Neuron (in vitro differentiated cells): ENCODE measurements at regions not wholly inside any gene's neighbourhood (a gene's known extent, or its start where the extent isn't known, plus 50 kb on each side); places are given as distances from the start of the nearest gene placed in this dataset.

ENCODE experiments used
- H2AFZ ChIP-seq: one replicate; pipeline ENCODE4 v1.6.1; 2013; ENCODE audit warnings: low read depth, mild to moderate bottlenecking, inconsistent platforms, low read length, moderate library complexity
- H3K27me3 ChIP-seq: one replicate; pipeline ENCODE4 v1.6.1; 2013; ENCODE audit warnings: low read length; ENCODE audit not compliant: insufficient read depth
- H3K36me3 ChIP-seq: one replicate; pipeline ENCODE4 v1.6.1; 2013; ENCODE audit warnings: low read length; ENCODE audit not compliant: insufficient read depth
- H3K4me1 ChIP-seq: one replicate; pipeline ENCODE4 v1.6.1; 2013; ENCODE audit warnings: low read length; ENCODE audit not compliant: insufficient read depth
- H3K4me3 ChIP-seq: 2 replicates; pipeline ENCODE4 v1.5.1; 2013; ENCODE audit warnings: mild to moderate bottlenecking, low read length, moderate library complexity
- H3K9me3 ChIP-seq: one replicate; pipeline ENCODE4 v1.6.1; 2013; ENCODE audit warnings: low read length

DNA sequence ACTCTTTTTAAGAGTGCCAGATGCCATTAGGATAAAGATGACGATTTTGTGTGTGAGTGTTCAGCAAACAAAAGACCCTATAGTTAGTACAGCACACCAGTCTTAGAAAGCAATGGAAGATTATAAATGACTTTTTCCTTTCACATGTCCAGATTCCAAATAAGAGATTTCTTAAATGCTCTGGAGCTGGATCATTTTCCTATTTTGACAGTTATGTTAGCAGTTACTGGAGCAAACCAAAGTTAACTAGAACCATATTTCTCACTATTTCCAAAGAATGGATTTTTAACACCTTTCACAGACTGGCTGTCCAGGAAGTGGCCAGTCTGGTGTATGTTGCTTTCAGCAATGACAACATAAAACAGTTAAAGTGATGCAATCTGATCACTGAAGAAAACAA, 905.8 kb upstream of the ADGRL2 start:
- H3K27me3 ChIP-seq: no peaks in the 10 kb centered on the region
- H3K4me3 ChIP-seq: no peak overlapping the region
- H2AFZ ChIP-seq: no peak overlapping the region
- H3K36me3 ChIP-seq: no peaks in the 10 kb centered on the region
- no peaks in the 10 kb centered on the region for H3K9me3 ChIP-seq
- H3K4me1 ChIP-seq: peaks cover 13% of the 10 kb centered on the region

DNA sequence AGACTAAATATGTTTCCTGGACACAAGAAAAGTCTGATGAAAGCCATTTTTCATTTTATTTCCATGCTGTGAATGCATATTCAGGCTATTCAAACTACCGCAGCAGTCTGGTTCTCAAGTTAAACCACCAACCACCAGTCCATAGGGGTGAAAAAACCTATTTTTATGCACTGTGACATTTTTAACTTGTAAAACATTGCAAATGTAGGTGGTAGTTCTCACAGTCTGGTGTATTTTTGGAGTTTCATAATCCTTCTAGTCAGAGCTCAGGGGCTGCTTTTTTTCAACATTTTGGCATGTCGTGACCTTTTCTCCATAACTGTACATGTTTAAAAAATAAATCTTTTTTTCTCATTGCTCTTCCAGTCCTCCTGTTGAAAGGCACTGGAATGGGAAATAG, 907.6 kb upstream of the ADGRL2 start:
- Histone ChIP-seq H3K4me1 (peaks cover 13% of the 10 kb centered on the region), H2AFZ (peak overlapping the region; percentile 99), H3K9me3 (no peaks in the 10 kb centered on the region), H3K27me3 (no peaks in the 10 kb centered on the region), H3K4me3 (peak overlapping the region; percentile 26), H3K36me3 (no peaks in the 10 kb centered on the region)

DNA sequence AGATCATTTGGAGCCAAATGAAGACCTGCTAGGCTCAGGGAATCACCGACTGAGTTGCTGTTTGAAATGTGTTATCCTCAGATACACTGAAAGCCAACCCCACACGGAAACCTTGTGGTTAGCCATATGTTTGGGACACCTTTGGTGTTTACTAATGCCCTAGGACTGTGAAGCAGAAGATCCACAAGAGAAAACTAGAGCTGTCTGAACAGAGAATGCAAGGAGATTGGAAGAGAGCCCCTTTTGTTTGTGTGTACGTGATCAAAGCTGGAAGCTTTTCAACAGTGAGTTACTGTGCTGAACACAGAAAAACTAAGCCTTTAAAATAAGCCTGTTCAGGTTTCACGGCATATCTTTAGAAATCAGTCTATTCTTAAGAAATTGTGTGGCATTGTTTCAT, 908.2 kb upstream of the ADGRL2 start:
- Histone ChIP-seq H2AFZ (peak overlapping the region; percentile 99), H3K4me1 (peaks cover 13% of the 10 kb centered on the region), H3K9me3 (no peaks in the 10 kb centered on the region), H3K4me3 (peak overlapping the region; percentile 26), H3K36me3 (no peaks in the 10 kb centered on the region), H3K27me3 (no peaks in the 10 kb centered on the region)

DNA sequence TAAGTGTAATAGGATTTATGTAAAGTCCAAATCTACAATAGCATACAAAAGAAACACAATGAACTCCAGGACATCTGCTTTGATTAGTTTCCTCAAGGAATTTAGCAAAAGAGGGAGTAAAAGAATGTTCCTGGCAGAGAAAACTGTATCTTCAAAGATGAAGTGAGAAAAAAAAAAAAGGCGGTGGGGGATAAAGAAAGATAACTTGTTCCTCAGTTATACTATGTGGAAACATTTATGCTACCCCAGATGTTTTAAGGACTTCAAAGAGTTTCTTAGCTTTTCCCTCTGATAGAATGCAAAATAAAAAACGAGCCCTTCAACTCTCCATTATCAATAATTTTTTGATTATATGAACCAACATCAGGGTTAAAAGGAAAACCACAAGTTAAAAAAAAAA, 908.9 kb upstream of the ADGRL2 start:
- no peak overlapping the region for H2AFZ ChIP-seq
- H3K4me1 ChIP-seq: peaks cover 13% of the 10 kb centered on the region
- H3K27me3 ChIP-seq: no peaks in the 10 kb centered on the region
- H3K4me3 ChIP-seq: no peak overlapping the region
- no peaks in the 10 kb centered on the region for H3K36me3 ChIP-seq
- no peaks in the 10 kb centered on the region for H3K9me3 ChIP-seq

DNA sequence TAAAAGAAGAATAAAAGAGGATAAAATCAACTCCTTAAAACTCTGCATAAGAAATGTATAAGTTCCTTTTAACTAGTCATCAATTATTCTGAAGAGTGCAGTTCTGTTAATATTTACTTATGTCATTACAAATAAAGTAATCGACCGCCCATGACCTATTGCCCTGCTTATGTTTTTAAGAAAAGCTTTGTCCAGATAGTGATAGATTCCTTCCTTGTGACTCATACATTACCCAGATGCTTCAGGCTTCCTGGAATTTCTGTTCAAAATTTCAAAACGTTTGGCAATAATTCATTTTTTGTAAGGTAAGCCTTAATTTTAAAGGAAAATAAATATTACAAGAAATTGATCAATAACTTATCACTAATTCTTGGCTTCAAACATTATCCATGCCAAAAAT, 918.2 kb upstream of the ADGRL2 start:
- H3K27me3 ChIP-seq: no peaks in the 10 kb centered on the region
- H3K4me1 ChIP-seq: no peaks in the 10 kb centered on the region
- H3K36me3 ChIP-seq: no peaks in the 10 kb centered on the region
- no peaks in the 10 kb centered on the region for H3K9me3 ChIP-seq
- H3K4me3 ChIP-seq: no peak overlapping the region
- no peak overlapping the region for H2AFZ ChIP-seq

DNA sequence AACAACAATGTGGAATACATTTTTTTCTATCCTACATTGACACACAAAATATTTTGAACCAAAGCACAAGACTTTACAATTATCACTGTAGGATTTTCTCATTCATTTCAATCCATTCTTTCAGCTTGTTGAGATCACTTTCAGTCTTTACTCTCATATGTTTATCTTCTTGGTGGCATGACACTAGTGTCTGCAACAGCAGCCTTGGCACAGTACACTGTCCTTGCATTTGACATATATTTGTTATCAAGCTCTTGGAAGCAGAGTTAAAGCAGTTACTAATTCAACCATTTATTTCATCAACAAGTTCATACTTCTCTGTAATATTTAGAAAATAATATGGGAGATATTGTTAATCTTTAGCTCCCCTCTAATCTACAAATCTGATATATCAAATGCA, 922.4 kb upstream of the ADGRL2 start:
- no peak overlapping the region for H2AFZ ChIP-seq
- H3K27me3 ChIP-seq: no peaks in the 10 kb centered on the region
- no peaks in the 10 kb centered on the region for H3K4me1 ChIP-seq
- H3K4me3 ChIP-seq: no peak overlapping the region
- no peaks in the 10 kb centered on the region for H3K9me3 ChIP-seq
- H3K36me3 ChIP-seq: no peaks in the 10 kb centered on the region

DNA sequence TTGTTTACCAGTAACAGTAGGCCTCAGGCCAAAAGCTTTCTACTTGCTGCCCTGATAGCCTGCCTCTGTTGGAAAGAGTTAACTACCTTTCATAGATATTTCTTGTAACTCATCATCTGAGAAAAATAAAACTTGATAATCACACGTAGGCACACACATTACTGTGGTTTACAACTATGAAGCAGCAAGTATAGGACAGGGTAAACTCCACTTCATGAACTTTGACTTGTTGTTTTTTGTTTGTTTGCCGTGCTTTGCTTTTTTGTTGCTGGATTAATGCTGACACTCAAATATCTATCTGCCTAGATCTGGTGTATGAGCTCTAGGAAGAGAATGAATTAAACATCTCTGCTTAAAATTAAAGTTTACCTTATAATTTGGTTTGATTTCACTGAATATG, 924.7 kb upstream of the ADGRL2 start:
- Histone ChIP-seq H3K4me1 (no peaks in the 10 kb centered on the region), H3K9me3 (no peaks in the 10 kb centered on the region), H3K4me3 (no peak overlapping the region), H3K27me3 (no peaks in the 10 kb centered on the region), H3K36me3 (no peaks in the 10 kb centered on the region), H2AFZ (no peak overlapping the region)

DNA sequence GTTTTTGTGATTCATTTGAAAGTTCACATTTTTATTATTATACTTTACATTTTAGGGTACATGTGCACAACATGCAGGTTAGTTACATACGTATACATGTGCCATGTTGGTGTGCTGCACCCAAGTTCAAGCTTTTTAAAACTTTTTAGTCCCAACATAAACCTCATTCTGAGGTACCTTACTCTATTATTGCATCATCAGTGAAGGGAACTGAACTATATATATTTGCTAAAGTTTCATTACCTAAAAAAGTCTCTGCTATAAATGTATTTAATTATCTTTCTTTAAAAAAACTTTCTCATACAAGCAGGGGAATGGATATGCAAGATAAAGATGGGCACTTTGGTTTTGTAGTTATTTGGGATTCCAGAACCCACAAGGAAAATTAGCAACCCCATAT, 931.4 kb upstream of the ADGRL2 start:
- H3K27me3 ChIP-seq: no peaks in the 10 kb centered on the region
- H2AFZ ChIP-seq: no peak overlapping the region
- no peaks in the 10 kb centered on the region for H3K36me3 ChIP-seq
- H3K4me1 ChIP-seq: no peaks in the 10 kb centered on the region
- no peaks in the 10 kb centered on the region for H3K9me3 ChIP-seq
- no peak overlapping the region for H3K4me3 ChIP-seq

DNA sequence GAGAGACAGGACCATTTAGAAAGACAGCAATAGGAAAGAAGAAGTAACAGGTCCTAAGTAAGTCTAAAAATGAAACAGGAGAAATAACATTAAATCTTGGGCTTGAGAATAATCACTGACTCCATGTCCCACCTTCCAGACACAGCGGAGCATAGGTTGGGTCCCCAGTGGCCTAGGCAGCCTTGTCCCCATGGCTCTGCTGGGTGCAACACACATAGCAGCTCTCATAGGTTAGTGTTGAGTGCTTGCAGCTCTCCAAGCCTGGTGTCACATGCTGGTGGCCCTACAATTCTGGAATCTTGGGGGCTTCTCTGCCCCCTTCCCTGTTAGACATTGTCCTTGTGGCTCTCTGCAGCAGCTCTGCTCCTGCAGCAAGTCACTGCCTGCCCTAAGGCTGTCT, 952.8 kb upstream of the ADGRL2 start:
- H3K27me3 ChIP-seq: no peaks in the 10 kb centered on the region
- H3K4me1 ChIP-seq: no peaks in the 10 kb centered on the region
- no peaks in the 10 kb centered on the region for H3K36me3 ChIP-seq
- H3K9me3 ChIP-seq: no peaks in the 10 kb centered on the region
- H2AFZ ChIP-seq: no peak overlapping the region
- no peak overlapping the region for H3K4me3 ChIP-seq

DNA sequence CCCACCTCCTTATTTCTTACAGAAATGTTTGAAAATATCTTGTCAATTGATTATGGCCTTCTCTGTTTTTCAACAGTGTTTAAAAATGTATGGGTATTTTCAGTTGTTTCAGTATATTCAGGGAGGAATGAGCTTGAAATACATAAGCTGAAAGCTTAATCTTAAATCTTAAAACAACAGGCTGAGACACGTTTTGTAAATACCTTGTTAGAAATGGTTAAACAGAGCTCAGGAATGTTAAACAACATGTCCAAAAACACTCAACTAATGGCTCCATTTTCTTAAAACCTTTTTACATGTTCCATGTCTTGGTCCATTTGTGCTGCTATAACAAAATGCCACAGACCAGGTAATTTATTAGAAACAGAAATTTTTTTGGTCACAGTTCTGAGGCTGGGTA, 953.8 kb upstream of the ADGRL2 start:
- no peaks in the 10 kb centered on the region for H3K9me3 ChIP-seq
- H3K4me1 ChIP-seq: no peaks in the 10 kb centered on the region
- no peaks in the 10 kb centered on the region for H3K36me3 ChIP-seq
- H3K4me3 ChIP-seq: no peak overlapping the region
- no peak overlapping the region for H2AFZ ChIP-seq
- no peaks in the 10 kb centered on the region for H3K27me3 ChIP-seq

DNA sequence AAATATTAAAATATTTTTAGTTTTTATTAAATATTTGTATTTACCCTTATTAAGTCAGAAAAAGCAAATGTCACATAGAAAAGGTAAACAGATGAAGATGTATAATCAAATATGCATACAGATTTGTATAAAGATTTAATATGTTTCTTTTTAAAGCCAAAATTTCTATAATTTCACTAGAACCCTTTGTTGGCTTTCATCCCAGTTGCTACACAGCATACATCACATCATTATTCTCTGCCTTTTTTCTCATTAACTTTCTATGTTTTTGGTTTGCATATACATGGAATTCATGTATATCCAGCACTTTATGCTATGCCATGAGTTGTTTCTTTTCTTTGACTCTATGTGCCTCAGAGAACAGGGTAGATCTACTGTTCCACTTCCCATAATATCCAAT, 957.9 kb upstream of the ADGRL2 start:
- Histone ChIP-seq H3K36me3 (no peaks in the 10 kb centered on the region), H3K27me3 (no peaks in the 10 kb centered on the region), H3K4me1 (no peaks in the 10 kb centered on the region), H2AFZ (no peak overlapping the region), H3K9me3 (no peaks in the 10 kb centered on the region), H3K4me3 (no peak overlapping the region)

DNA sequence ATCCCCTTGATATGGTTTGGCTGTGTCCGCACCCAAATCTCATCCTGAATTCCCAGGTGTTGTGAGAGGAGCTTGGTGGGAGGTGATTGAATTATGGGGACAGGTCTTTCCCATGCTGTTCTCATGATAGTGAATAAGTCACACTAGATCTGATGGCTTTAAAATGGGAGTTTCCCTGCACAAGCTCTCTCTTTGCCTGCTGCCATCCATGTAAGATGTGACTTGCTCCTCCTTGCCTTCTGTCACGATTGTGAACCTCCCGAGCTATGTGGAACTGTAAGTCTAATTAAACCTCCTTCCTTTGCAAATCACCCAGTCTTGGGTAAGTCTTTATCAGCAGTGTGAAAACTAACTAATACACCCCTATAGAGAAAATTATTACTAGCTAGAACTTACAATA, 959.5 kb upstream of the ADGRL2 start:
- no peaks in the 10 kb centered on the region for H3K9me3 ChIP-seq
- no peaks in the 10 kb centered on the region for H3K36me3 ChIP-seq
- no peaks in the 10 kb centered on the region for H3K4me1 ChIP-seq
- H3K4me3 ChIP-seq: no peak overlapping the region
- no peaks in the 10 kb centered on the region for H3K27me3 ChIP-seq
- no peak overlapping the region for H2AFZ ChIP-seq

DNA sequence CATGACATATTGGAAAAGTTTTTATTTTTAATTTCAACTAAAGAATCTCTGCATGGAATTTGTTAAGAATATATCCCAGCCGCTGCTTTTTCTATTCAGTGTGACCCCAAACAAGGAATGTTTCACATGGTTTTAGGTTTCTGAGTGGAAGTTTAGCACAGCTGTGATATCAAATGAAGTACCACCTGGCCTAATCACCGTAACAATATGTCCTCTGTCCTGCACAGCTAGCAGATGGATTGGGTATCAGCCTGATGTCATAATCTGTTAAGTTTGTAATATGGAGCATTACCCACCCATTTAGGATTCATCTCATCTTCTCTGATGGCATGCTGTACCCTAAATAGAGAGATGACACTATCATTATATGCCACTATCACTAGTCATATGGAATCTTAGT, 963.7 kb upstream of the ADGRL2 start:
- H2AFZ ChIP-seq: no peak overlapping the region
- H3K4me3 ChIP-seq: no peak overlapping the region
- no peaks in the 10 kb centered on the region for H3K27me3 ChIP-seq
- H3K9me3 ChIP-seq: no peaks in the 10 kb centered on the region
- H3K4me1 ChIP-seq: no peaks in the 10 kb centered on the region
- H3K36me3 ChIP-seq: no peaks in the 10 kb centered on the region

DNA sequence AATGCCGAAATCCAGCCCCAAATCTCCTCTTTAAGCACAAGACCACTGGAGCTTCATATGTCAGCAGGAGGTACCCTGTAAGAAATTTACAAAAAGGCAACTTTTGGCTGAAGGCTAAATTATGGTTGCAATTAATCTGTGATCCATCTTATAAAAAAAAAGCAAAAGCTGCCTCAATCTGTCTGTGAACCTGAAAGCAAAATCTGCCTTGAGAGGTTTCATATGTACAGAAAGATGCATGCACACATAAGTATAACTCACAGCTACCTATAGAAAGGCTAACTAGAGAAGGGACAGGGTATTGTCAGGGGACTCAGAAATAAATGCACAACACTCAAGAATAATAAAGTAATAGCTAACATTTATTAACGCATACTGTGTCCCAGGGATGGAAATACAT, 964.2 kb upstream of the ADGRL2 start:
- no peaks in the 10 kb centered on the region for H3K27me3 ChIP-seq
- H2AFZ ChIP-seq: no peak overlapping the region
- no peaks in the 10 kb centered on the region for H3K36me3 ChIP-seq
- no peaks in the 10 kb centered on the region for H3K4me1 ChIP-seq
- no peaks in the 10 kb centered on the region for H3K9me3 ChIP-seq
- no peak overlapping the region for H3K4me3 ChIP-seq
